HCT116 (cell line): ENCODE measurements at regions not wholly inside any gene's neighbourhood (a gene's known extent, or its start where the extent isn't known, plus 50 kb on each side); places are given as distances from the start of the nearest gene placed in this dataset.

Experiments used
- ATF3 ChIP-seq: IDR thresholded peaks from 2 replicates; pipeline ENCODE4 v1.6.1; 2012
- CBX3 ChIP-seq: IDR thresholded peaks from 2 replicates; pipeline ENCODE4 v1.6.1; 2012; ENCODE audit warnings: low read depth
- CTCF ChIP-seq, 3 experiments: fragments of 200-600 bp in 1 of 3; sonication (generic) in 1 of 3; IDR thresholded peaks in 2 of 3; conservative IDR thresholded peaks in 1 of 3; 2 replicates each; pipeline ENCODE4 v1.5.1; 2012 to 2017; ENCODE audit warnings: low read depth in 2 of 3, low read length in 2 of 3, antibody characterized with exemption in 1 of 3, borderline replicate concordance in 1 of 3, control low read depth in 1 of 3, mild to moderate bottlenecking in 1 of 3, mixed read lengths in 1 of 3, mixed run types in 1 of 3, moderate library complexity in 1 of 3; ENCODE audit not compliant: insufficient read depth in 1 of 3
- EGR1 ChIP-seq: IDR thresholded peaks from 2 replicates; pipeline ENCODE4 v1.6.1; 2012; ENCODE audit warnings: low read depth
- EZH2 ChIP-seq: fragments of 200-600 bp; sonication (generic); IDR thresholded peaks from 2 replicates; pipeline ENCODE4 v1.6.1; 2017; ENCODE audit warnings: antibody characterized with exemption, mixed run types
- EZH2phosphoT487 ChIP-seq: fragments of 200-600 bp; IDR thresholded peaks from 2 replicates; pipeline ENCODE4 v1.6.1; 2018; ENCODE audit warnings: antibody characterized with exemption, borderline replicate concordance
- MAX ChIP-seq: IDR thresholded peaks from 2 replicates; pipeline ENCODE4 v1.6.1; 2012
- POLR2A ChIP-seq: IDR thresholded peaks from 2 replicates; pipeline ENCODE4 v1.7.0; 2011; ENCODE audit warnings: borderline replicate concordance; ENCODE audit not compliant: insufficient read depth, insufficient read length; ENCODE audit errors: extremely low read depth
- POLR2AphosphoS5 ChIP-seq: IDR thresholded peaks from 2 replicates; pipeline ENCODE4 v1.6.1; 2011; ENCODE audit warnings: mild to moderate bottlenecking, low read depth, low read length, moderate library complexity
- REST ChIP-seq: IDR thresholded peaks from 2 replicates; pipeline ENCODE4 v1.6.1; 2012; ENCODE audit warnings: low read depth
- SIN3A ChIP-seq: IDR thresholded peaks from 2 replicates; pipeline ENCODE4 v1.6.1; 2012; ENCODE audit warnings: low read depth
- SP1 ChIP-seq: IDR thresholded peaks from 2 replicates; pipeline ENCODE4 v1.6.1; 2012; ENCODE audit warnings: low read depth
- ZNF274 ChIP-seq: fragments of 200-500 bp; sonication (Bioruptor generic); IDR thresholded peaks from 2 replicates; pipeline ENCODE4 v1.6.1; 2014; ENCODE audit warnings: mild to moderate bottlenecking, low read depth, low read length, inconsistent platforms

GRCh38 chr5:124921694-124922093, 175.3 kb upstream of the ZNF608 start:
- no peak for TF ChIP-seq SIN3A
- TF ChIP-seq POLR2A: no peak
- TF ChIP-seq CTCF (IDR thresholded peaks at IDR 0.05 in 2 of 3, conservative IDR thresholded peaks at IDR 0.05 in 1 of 3; ENCODE audit: borderline replicate concordance in 1 of 3, insufficient read depth in 1 of 3, low read depth in 2 of 3, low read length in 2 of 3): no peak
- no peak for TF ChIP-seq CBX3
- TF ChIP-seq EZH2phosphoT487: no peak
- TF ChIP-seq POLR2AphosphoS5: no peak
- no peak for TF ChIP-seq MAX
- no peak for TF ChIP-seq REST
- no peak for TF ChIP-seq EZH2
- no peak for TF ChIP-seq EGR1
- TF ChIP-seq ATF3: no peak
- no peak for TF ChIP-seq ZNF274
- TF ChIP-seq SP1: no peak
